Body of pancreas (tissue), 4 donors: ENCODE measurements at regions not wholly inside any gene's neighbourhood (a gene's known extent, or its start where the extent isn't known, plus 50 kb on each side); places are given as distances from the start of the nearest gene placed in this dataset.

Source experiments
- POLR2A ChIP-seq, 3 donors: fragments of 450-650 bp; IDR thresholded peaks; one replicate each; pipeline ENCODE4 v1.6.1; 2016; ENCODE audit warnings: antibody characterized with exemption in 3 of 3, mild to moderate bottlenecking in 2 of 3
- TF ChIP-seq, protein P1 (sequence below), 7 experiments: fragments of 450-650 bp in 4 of 7; fragments of 200-600 bp in 3 of 7; sonication (generic) in 3 of 7; IDR thresholded peaks; one replicate each; pipeline ENCODE4 v1.5.1; 2016 to 2019; ENCODE audit warnings: antibody characterized with exemption in 7 of 7

DNA sequence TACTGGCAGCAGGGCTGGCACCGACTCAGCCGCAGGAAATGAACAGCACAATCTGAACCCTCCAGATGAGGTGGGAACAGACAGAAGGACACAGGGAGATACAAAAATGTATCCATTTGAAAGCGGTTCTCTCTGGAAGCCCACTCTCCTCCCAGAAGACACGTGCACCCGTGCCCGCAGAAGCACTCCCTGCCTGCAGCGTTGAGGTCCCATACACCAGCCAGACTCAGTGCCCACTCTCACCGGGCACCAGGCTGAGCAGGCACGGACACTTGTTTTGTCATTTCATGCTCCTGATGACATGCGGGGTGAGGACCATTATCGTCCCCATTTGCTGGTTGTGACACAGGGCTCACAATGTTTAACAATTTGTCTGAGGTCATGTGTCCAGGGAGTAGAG lies 297.4 kb upstream of the TLE3 start:
- TF ChIP-seq, protein P1, sequence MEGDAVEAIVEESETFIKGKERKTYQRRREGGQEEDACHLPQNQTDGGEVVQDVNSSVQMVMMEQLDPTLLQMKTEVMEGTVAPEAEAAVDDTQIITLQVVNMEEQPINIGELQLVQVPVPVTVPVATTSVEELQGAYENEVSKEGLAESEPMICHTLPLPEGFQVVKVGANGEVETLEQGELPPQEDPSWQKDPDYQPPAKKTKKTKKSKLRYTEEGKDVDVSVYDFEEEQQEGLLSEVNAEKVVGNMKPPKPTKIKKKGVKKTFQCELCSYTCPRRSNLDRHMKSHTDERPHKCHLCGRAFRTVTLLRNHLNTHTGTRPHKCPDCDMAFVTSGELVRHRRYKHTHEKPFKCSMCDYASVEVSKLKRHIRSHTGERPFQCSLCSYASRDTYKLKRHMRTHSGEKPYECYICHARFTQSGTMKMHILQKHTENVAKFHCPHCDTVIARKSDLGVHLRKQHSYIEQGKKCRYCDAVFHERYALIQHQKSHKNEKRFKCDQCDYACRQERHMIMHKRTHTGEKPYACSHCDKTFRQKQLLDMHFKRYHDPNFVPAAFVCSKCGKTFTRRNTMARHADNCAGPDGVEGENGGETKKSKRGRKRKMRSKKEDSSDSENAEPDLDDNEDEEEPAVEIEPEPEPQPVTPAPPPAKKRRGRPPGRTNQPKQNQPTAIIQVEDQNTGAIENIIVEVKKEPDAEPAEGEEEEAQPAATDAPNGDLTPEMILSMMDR (IDR thresholded peaks at IDR 0.05) = no peak
- TF ChIP-seq POLR2A (IDR thresholded peaks at IDR 0.05) = no peak
